Liver (tissue), 8 donors: ENCODE measurements at regions not wholly inside any gene's neighbourhood (a gene's known extent, or its start where the extent isn't known, plus 50 kb on each side); places are given as distances from the start of the nearest gene placed in this dataset.

Experiments used
- DNase-seq: peaks from one replicate; pipeline ENCODE4 v3.0.0-alpha.2; 2017; ENCODE audit warnings: low spot score
- H3K27ac ChIP-seq, 2 donors: one replicate each; pipeline ENCODE4 v1.7.0; 2013; ENCODE audit warnings: inconsistent platforms in 2 of 2, low read length in 2 of 2, control low read depth in 1 of 2, low read depth in 1 of 2, mild to moderate bottlenecking in 1 of 2
- H3K27me3 ChIP-seq, 4 donors: one replicate each; pipeline versions ENCODE4 v1.6.1 to v1.7.0; 2013; ENCODE audit warnings: low read length in 3 of 4, inconsistent platforms in 1 of 4, mild to moderate bottlenecking in 1 of 4, moderate library complexity in 1 of 4; ENCODE audit not compliant: control insufficient read depth in 4 of 4, insufficient read depth in 4 of 4
- H3K36me3 ChIP-seq, 4 donors: one replicate each; pipeline versions ENCODE4 v1.6.1 to v1.7.0; 2013; ENCODE audit warnings: low read length in 3 of 4, mild to moderate bottlenecking in 3 of 4, low read depth in 1 of 4, moderate library complexity in 1 of 4; ENCODE audit not compliant: control insufficient read depth in 4 of 4, insufficient read depth in 3 of 4
- H3K4me1 ChIP-seq, 4 donors: one replicate each; pipeline versions ENCODE4 v1.6.1 to v1.7.0; 2013; ENCODE audit warnings: low read length in 3 of 4, mild to moderate bottlenecking in 3 of 4, moderate library complexity in 1 of 4; ENCODE audit not compliant: control insufficient read depth in 4 of 4, insufficient read depth in 4 of 4
- H3K4me3 ChIP-seq, 3 donors: one replicate each; pipeline versions ENCODE4 v1.6.1 to v1.7.0; 2013; ENCODE audit warnings: low read length in 3 of 3, control low read depth in 1 of 3, low read depth in 1 of 3, mild to moderate bottlenecking in 1 of 3
- H3K9ac ChIP-seq, 2 donors: one replicate each; pipeline ENCODE4 v1.7.0; 2013; ENCODE audit warnings: low read length in 2 of 2, mild to moderate bottlenecking in 2 of 2, moderate library complexity in 2 of 2, control low read depth in 1 of 2, low read depth in 1 of 2
- H3K9me3 ChIP-seq, 4 donors: one replicate each; pipeline versions ENCODE4 v1.6.1 to v1.7.0; 2013; ENCODE audit warnings: low read length in 3 of 4; ENCODE audit not compliant: control insufficient read depth in 4 of 4
- EGR1 ChIP-seq, 2 donors: IDR thresholded peaks; 2 replicates each; pipeline ENCODE4 v1.6.1; 2016 to 2018; ENCODE audit warnings: antibody characterized with exemption in 2 of 2, low read depth in 2 of 2
- FOXA1 ChIP-seq: IDR thresholded peaks from 2 replicates; pipeline ENCODE4 v1.6.1; 2016; ENCODE audit warnings: antibody characterized with exemption
- FOXA2 ChIP-seq: IDR thresholded peaks from 2 replicates; pipeline ENCODE4 v1.6.1; 2016; ENCODE audit warnings: antibody characterized with exemption
- HNF4A ChIP-seq, 2 donors: conservative IDR thresholded peaks; 2 replicates each; pipeline ENCODE4 v1.6.1; 2016; ENCODE audit warnings: antibody characterized with exemption in 2 of 2, mild to moderate bottlenecking in 2 of 2
- HNF4G ChIP-seq: IDR thresholded peaks from 2 replicates; pipeline ENCODE4 v1.6.1; 2016; ENCODE audit warnings: antibody characterized with exemption
- JUND ChIP-seq, 2 donors: IDR thresholded peaks; 2 replicates each; pipeline ENCODE4 v1.6.1; 2016; ENCODE audit warnings: antibody characterized with exemption in 2 of 2
- MAX ChIP-seq: IDR thresholded peaks from 2 replicates; pipeline ENCODE4 v1.6.1; 2016; ENCODE audit warnings: antibody characterized with exemption
- NR2F2 ChIP-seq: IDR thresholded peaks from 2 replicates; pipeline ENCODE4 v1.6.1; 2016; ENCODE audit warnings: antibody characterized with exemption
- RAD21 ChIP-seq, 2 donors: IDR thresholded peaks; 2 replicates each; pipeline ENCODE4 v1.6.1; 2016; ENCODE audit warnings: antibody characterized with exemption in 2 of 2, mild to moderate bottlenecking in 2 of 2
- RXRA ChIP-seq, 2 donors: IDR thresholded peaks; 2 replicates each; pipeline ENCODE4 v1.6.1; 2017 to 2018; ENCODE audit warnings: antibody characterized with exemption in 2 of 2, mild to moderate bottlenecking in 1 of 2
- SP1 ChIP-seq: IDR thresholded peaks from 2 replicates; pipeline ENCODE4 v1.6.1; 2018; ENCODE audit warnings: antibody characterized with exemption, mild to moderate bottlenecking
- TAF1 ChIP-seq: conservative IDR thresholded peaks from 2 replicates; pipeline ENCODE4 v1.6.1; 2016; ENCODE audit warnings: antibody characterized with exemption, mild to moderate bottlenecking
- YY1 ChIP-seq: IDR thresholded peaks from 2 replicates; pipeline ENCODE4 v1.6.1; 2016; ENCODE audit warnings: antibody characterized with exemption, mild to moderate bottlenecking
- ZBTB33 ChIP-seq: IDR thresholded peaks from 2 replicates; pipeline ENCODE4 v1.6.1; 2016; ENCODE audit warnings: antibody characterized with exemption
- WGBS: extraction: QIAGEN DNeasy Blood & Tissue Kit; methylation state at CpG from one replicate; pipeline ENCODE4 v1.1.7; 2013; 5-methylcytosine and 5-hydroxymethylcytosine counted together
- TF ChIP-seq, protein P1 (sequence below): fragments of 150-350 bp; IDR thresholded peaks from 2 replicates; pipeline ENCODE4 v1.5.1; 2017; ENCODE audit warnings: improper control_type of control experiment, low read depth, low read length; ENCODE audit not compliant: missing input control
- TF ChIP-seq, protein P2 (sequence below): IDR thresholded peaks from 2 replicates; pipeline ENCODE4 v1.6.1; 2016; ENCODE audit warnings: antibody characterized with exemption, mild to moderate bottlenecking
- TF ChIP-seq, protein P3 (sequence below): IDR thresholded peaks from 2 replicates; pipeline ENCODE4 v1.6.1; 2016; ENCODE audit warnings: antibody characterized with exemption
- donor health status: healthy.
- donor health status: healthy.
- donor health status: healthy.
- donor health status: healthy.
- donor health status: healthy.

GRCh38 chr3:168707900-168708299 lies 612.2 kb upstream of the GOLIM4 start:
- WGBS, result 88% methylated on average over 2 of the region's 2 CpGs
- TF ChIP-seq, protein P1, sequence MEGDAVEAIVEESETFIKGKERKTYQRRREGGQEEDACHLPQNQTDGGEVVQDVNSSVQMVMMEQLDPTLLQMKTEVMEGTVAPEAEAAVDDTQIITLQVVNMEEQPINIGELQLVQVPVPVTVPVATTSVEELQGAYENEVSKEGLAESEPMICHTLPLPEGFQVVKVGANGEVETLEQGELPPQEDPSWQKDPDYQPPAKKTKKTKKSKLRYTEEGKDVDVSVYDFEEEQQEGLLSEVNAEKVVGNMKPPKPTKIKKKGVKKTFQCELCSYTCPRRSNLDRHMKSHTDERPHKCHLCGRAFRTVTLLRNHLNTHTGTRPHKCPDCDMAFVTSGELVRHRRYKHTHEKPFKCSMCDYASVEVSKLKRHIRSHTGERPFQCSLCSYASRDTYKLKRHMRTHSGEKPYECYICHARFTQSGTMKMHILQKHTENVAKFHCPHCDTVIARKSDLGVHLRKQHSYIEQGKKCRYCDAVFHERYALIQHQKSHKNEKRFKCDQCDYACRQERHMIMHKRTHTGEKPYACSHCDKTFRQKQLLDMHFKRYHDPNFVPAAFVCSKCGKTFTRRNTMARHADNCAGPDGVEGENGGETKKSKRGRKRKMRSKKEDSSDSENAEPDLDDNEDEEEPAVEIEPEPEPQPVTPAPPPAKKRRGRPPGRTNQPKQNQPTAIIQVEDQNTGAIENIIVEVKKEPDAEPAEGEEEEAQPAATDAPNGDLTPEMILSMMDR, result no peak
- no peak for TF ChIP-seq HNF4G
- no peak for TF ChIP-seq EGR1 (IDR thresholded peaks at IDR 0.05; ENCODE audit: low read depth in 2 of 2)
- TF ChIP-seq YY1, result no peak

GRCh38 chr3:168705412-168705811 lies 609.7 kb upstream of the GOLIM4 start:
- no peaks in the 10 kb centered on the region for H3K4me1 ChIP-seq
- 88% methylated on average over 3 of the region's 3 CpGs for WGBS
- no peak for DNase-seq
- TF ChIP-seq NR2F2, result no peak
- TF ChIP-seq FOXA2, result no peak
- TF ChIP-seq TAF1, result no peak
- no peak for TF ChIP-seq ZBTB33
- TF ChIP-seq, protein P1, result no peak
- TF ChIP-seq SP1, result no peak
- no peak for TF ChIP-seq FOXA1
- TF ChIP-seq, protein P2, sequence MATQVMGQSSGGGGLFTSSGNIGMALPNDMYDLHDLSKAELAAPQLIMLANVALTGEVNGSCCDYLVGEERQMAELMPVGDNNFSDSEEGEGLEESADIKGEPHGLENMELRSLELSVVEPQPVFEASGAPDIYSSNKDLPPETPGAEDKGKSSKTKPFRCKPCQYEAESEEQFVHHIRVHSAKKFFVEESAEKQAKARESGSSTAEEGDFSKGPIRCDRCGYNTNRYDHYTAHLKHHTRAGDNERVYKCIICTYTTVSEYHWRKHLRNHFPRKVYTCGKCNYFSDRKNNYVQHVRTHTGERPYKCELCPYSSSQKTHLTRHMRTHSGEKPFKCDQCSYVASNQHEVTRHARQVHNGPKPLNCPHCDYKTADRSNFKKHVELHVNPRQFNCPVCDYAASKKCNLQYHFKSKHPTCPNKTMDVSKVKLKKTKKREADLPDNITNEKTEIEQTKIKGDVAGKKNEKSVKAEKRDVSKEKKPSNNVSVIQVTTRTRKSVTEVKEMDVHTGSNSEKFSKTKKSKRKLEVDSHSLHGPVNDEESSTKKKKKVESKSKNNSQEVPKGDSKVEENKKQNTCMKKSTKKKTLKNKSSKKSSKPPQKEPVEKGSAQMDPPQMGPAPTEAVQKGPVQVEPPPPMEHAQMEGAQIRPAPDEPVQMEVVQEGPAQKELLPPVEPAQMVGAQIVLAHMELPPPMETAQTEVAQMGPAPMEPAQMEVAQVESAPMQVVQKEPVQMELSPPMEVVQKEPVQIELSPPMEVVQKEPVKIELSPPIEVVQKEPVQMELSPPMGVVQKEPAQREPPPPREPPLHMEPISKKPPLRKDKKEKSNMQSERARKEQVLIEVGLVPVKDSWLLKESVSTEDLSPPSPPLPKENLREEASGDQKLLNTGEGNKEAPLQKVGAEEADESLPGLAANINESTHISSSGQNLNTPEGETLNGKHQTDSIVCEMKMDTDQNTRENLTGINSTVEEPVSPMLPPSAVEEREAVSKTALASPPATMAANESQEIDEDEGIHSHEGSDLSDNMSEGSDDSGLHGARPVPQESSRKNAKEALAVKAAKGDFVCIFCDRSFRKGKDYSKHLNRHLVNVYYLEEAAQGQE, result no peak
- TF ChIP-seq, protein P3, sequence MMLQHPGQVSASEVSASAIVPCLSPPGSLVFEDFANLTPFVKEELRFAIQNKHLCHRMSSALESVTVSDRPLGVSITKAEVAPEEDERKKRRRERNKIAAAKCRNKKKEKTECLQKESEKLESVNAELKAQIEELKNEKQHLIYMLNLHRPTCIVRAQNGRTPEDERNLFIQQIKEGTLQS, result no peak
- no peak for TF ChIP-seq RAD21 (IDR thresholded peaks at IDR 0.05)
- TF ChIP-seq HNF4G, result no peak
- no peak for TF ChIP-seq RXRA (IDR thresholded peaks at IDR 0.05)
- TF ChIP-seq HNF4A (conservative IDR thresholded peaks at IDR 0.05), result no peak
- no peak for TF ChIP-seq MAX
- no peak for TF ChIP-seq JUND (IDR thresholded peaks at IDR 0.05)
- no peak for TF ChIP-seq YY1
- H3K4me3 ChIP-seq, result no peak overlapping the region
- no peak overlapping the region for H3K27ac ChIP-seq
- no peaks in the 10 kb centered on the region for H3K36me3 ChIP-seq
- H3K9ac ChIP-seq, result no peak overlapping the region
- no peaks in the 10 kb centered on the region for H3K27me3 ChIP-seq
- peaks cover 0 to 2% (median 0%) of the 10 kb centered on the region in 4 donors for H3K9me3 ChIP-seq

More at GRCh38 chr3:168707900-168708299, 612.2 kb upstream of the GOLIM4 start:
- H3K27ac ChIP-seq, result no peak overlapping the region
- no peak for DNase-seq
- no peaks in the 10 kb centered on the region for H3K4me1 ChIP-seq
- no peaks in the 10 kb centered on the region for H3K36me3 ChIP-seq
- no peak overlapping the region for H3K9ac ChIP-seq
- no peaks in the 10 kb centered on the region for H3K9me3 ChIP-seq
- H3K27me3 ChIP-seq, result no peaks in the 10 kb centered on the region
- H3K4me3 ChIP-seq, result no peak overlapping the region
